OCI-LY1 (cell line): ENCODE measurements at regions not wholly inside any gene's neighbourhood (a gene's known extent, or its start where the extent isn't known, plus 50 kb on each side); places are given as distances from the start of the nearest gene placed in this dataset.

Source experiments
- H2AFZ ChIP-seq: fragments of 200-600 bp; sonication (generic), shearing (Covaris generic); 2 replicates; pipeline ENCODE4 v1.6.0; 2014; ENCODE audit warnings: antibody characterized with exemption, mild to moderate bottlenecking, low read length
- H3F3A ChIP-seq: fragments of 200-600 bp; sonication (generic), shearing (Covaris generic); 2 replicates; pipeline ENCODE4 v1.6.0; 2014; ENCODE audit warnings: mild to moderate bottlenecking, antibody characterized with exemption, low read length, moderate library complexity; ENCODE audit not compliant: insufficient read depth
- H3K27ac ChIP-seq: fragments of 200-600 bp; sonication (generic); 2 replicates; pipeline ENCODE4 v1.5.1; 2014; ENCODE audit warnings: low read length, mixed run types, mild to moderate bottlenecking, low read depth; ENCODE audit not compliant: poor library complexity, severe bottlenecking
- H3K27me3 ChIP-seq: fragments of 200-600 bp; sonication (generic); 2 replicates; pipeline ENCODE4 v1.6.0; 2014; ENCODE audit warnings: antibody characterized with exemption, mild to moderate bottlenecking, low read length, moderate library complexity; ENCODE audit not compliant: insufficient read depth
- H3K36me3 ChIP-seq: fragments of 200-600 bp; sonication (generic); 2 replicates; pipeline ENCODE4 v1.6.1; 2014; ENCODE audit warnings: mild to moderate bottlenecking, antibody characterized with exemption, low read length, moderate library complexity, mixed read lengths; ENCODE audit not compliant: insufficient read depth
- H3K4me1 ChIP-seq: fragments of 200-600 bp; sonication (generic); 2 replicates; pipeline ENCODE4 v1.5.1; 2014; ENCODE audit warnings: mild to moderate bottlenecking, low read length, moderate library complexity; ENCODE audit not compliant: insufficient read depth, severe bottlenecking
- H3K4me2 ChIP-seq: fragments of 200-600 bp; sonication (generic), shearing (Covaris generic); 2 replicates; pipeline ENCODE4 v1.6.1; 2014; ENCODE audit warnings: low read length
- H3K4me3 ChIP-seq: fragments of 200-600 bp; sonication (generic); 2 replicates; pipeline ENCODE4 v1.5.1; 2014; ENCODE audit warnings: low read length, low read depth, mild to moderate bottlenecking, mixed read lengths; ENCODE audit not compliant: poor library complexity, severe bottlenecking
- H3K79me2 ChIP-seq: fragments of 200-600 bp; shearing (Covaris generic); 2 replicates; pipeline ENCODE4 v1.6.1; 2016; ENCODE audit warnings: mixed run types, low read length, mixed read lengths; ENCODE audit not compliant: insufficient read depth
- H3K9ac ChIP-seq: fragments of 200-600 bp; sonication (generic), shearing (Covaris generic); 2 replicates; pipeline ENCODE4 v1.6.1; 2014; ENCODE audit warnings: mild to moderate bottlenecking, low read length, mixed read lengths
- H3K9me2 ChIP-seq: fragments of 200-600 bp; sonication (generic), shearing (Covaris generic); 2 replicates; pipeline ENCODE4 v1.6.1; 2014; ENCODE audit warnings: low read depth, mild to moderate bottlenecking, low read length, mixed read lengths
- H3K9me3 ChIP-seq: fragments of 200-600 bp; shearing (Covaris generic); 2 replicates; pipeline ENCODE4 v1.6.1; 2014; ENCODE audit warnings: low read length, mixed read lengths
- H4K20me1 ChIP-seq: fragments of 200-600 bp; sonication (generic), shearing (Covaris generic); 2 replicates; pipeline ENCODE4 v1.6.0; 2016; ENCODE audit warnings: mild to moderate bottlenecking, low read length; ENCODE audit not compliant: insufficient read depth
- EZH2 ChIP-seq: fragments of 200-600 bp; sonication (generic), shearing (Covaris generic); IDR thresholded peaks from 2 replicates; pipeline ENCODE4 v1.8.0; 2017; ENCODE audit warnings: borderline replicate concordance, mixed run types, mild to moderate bottlenecking, antibody characterized with exemption, low read length, moderate library complexity, mixed read lengths
- TF ChIP-seq, protein P1 (sequence below): fragments of 200-600 bp; sonication (generic), shearing (Covaris generic); IDR thresholded peaks from 2 replicates; pipeline ENCODE4 v1.5.1; 2017; ENCODE audit warnings: mild to moderate bottlenecking, antibody characterized with exemption, low read length, moderate library complexity, mixed read lengths

DNA sequence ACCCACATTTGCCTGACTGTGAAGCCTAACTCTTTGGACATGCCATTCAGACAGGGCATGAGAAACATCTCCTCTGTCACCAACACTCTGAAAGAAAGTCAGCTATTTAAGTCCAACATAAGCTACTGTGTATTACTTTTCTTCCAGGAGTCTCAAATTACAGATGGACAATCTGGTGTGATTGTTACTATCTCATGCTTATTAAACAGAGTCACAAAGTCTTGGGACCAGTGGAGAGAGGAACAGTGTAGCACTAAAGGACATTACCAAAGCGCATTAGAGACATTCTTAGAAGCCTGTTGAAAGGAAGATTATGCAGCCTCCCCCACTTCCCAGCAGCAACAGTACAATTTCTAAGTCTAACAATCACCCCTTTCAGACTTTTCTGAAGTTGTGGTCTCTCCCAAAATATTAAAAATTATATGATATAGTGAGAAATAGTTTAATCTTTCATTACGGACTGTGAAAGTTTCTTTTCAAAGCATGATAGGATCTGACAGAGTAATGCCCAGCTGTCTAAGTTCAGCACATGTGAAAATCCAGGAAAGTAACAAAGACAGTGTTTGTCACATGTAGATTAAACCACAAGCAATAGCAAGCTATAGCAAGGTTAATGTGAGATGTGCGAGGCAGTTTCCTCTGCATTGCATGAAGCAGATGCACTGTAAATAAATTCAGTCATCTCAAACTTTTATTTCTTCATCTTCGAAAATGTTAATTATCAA lies 280.9 kb upstream of the FZD8 start:
- no peaks in the 10 kb centered on the region for H3K36me3 ChIP-seq
- H2AFZ ChIP-seq = no peak overlapping the region
- no peak overlapping the region for H3K27ac ChIP-seq
- no peaks in the 10 kb centered on the region for H3F3A ChIP-seq
- no peak for TF ChIP-seq EZH2
- TF ChIP-seq, protein P1, sequence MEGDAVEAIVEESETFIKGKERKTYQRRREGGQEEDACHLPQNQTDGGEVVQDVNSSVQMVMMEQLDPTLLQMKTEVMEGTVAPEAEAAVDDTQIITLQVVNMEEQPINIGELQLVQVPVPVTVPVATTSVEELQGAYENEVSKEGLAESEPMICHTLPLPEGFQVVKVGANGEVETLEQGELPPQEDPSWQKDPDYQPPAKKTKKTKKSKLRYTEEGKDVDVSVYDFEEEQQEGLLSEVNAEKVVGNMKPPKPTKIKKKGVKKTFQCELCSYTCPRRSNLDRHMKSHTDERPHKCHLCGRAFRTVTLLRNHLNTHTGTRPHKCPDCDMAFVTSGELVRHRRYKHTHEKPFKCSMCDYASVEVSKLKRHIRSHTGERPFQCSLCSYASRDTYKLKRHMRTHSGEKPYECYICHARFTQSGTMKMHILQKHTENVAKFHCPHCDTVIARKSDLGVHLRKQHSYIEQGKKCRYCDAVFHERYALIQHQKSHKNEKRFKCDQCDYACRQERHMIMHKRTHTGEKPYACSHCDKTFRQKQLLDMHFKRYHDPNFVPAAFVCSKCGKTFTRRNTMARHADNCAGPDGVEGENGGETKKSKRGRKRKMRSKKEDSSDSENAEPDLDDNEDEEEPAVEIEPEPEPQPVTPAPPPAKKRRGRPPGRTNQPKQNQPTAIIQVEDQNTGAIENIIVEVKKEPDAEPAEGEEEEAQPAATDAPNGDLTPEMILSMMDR = no peak
- no peak overlapping the region for H3K9ac ChIP-seq
- H3K79me2 ChIP-seq = no peaks in the 10 kb centered on the region
- H3K27me3 ChIP-seq = no peaks in the 10 kb centered on the region
- H3K9me2 ChIP-seq = no peaks in the 10 kb centered on the region
- no peaks in the 10 kb centered on the region for H3K9me3 ChIP-seq
- no peaks in the 10 kb centered on the region for H4K20me1 ChIP-seq
- no peak overlapping the region for H3K4me2 ChIP-seq
- H3K4me3 ChIP-seq = no peak overlapping the region
- no peaks in the 10 kb centered on the region for H3K4me1 ChIP-seq

DNA sequence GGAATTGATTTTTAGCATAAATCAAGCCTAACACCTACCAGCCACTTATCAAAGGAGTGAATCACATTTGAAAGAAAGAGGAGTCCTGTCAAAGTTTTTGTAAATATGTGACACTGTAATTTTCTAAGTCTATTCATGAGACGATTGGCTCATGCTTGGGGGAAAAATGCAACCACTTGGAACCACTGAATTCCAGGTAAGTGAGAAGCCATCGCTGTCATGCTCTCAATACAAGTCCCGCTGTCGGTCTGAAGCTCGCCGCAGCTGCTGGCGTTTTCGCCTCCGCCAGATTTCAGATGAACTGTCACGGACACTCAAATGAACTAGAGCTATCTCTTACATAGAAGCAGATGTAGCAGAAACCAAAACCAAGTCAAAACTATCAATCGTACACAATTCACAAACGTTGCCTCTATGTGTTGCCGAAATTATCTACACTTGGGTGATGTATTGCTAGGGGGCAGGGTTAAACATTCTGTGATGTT lies 279.8 kb upstream of the FZD8 start:
- H3K4me1 ChIP-seq = no peaks in the 10 kb centered on the region
- no peaks in the 10 kb centered on the region for H3K36me3 ChIP-seq
- no peak overlapping the region for H2AFZ ChIP-seq
- no peaks in the 10 kb centered on the region for H3F3A ChIP-seq
- no peaks in the 10 kb centered on the region for H3K9me2 ChIP-seq
- no peak overlapping the region for H3K4me2 ChIP-seq
- H3K4me3 ChIP-seq = no peak overlapping the region
- H3K27me3 ChIP-seq = no peaks in the 10 kb centered on the region
- no peaks in the 10 kb centered on the region for H3K79me2 ChIP-seq
- H3K9ac ChIP-seq = no peak overlapping the region
- no peak overlapping the region for H3K27ac ChIP-seq
- no peaks in the 10 kb centered on the region for H3K9me3 ChIP-seq
- no peak for TF ChIP-seq EZH2
- TF ChIP-seq, protein P1 = no peak
- no peaks in the 10 kb centered on the region for H4K20me1 ChIP-seq

DNA sequence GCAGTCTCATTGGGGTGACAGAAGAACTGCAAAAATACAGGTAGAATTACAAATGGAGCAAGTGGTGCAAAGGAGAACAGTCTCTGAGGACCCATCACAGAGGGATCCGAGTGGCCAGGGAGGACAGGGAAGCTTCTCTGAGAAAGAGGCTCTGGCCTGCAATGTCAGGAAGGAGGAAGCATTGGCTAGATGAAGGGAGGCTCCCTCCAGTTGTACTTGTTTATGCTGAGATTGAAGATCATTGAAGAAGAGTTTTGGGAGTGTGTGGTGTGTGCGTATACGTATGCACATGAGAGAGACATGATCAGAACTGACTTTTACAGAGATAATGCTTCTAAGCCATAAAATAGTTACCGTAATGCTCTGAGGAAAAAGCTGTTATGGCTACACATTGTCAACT lies 274.7 kb upstream of the FZD8 start:
- Histone ChIP-seq H3K9me3 (no peaks in the 10 kb centered on the region), H3K9ac (no peak overlapping the region), H3K36me3 (no peaks in the 10 kb centered on the region), H3F3A (no peaks in the 10 kb centered on the region), H3K27me3 (no peaks in the 10 kb centered on the region), H3K27ac (no peak overlapping the region), H3K9me2 (no peaks in the 10 kb centered on the region), H3K4me3 (no peak overlapping the region), H3K4me2 (no peak overlapping the region), H2AFZ (no peak overlapping the region), H3K4me1 (no peaks in the 10 kb centered on the region), H3K79me2 (no peaks in the 10 kb centered on the region), H4K20me1 (no peaks in the 10 kb centered on the region)
- no peak for TF ChIP-seq EZH2
- TF ChIP-seq, protein P1 = no peak
